Putamen (tissue), 1 donor: ENCODE measurements at regions not wholly inside any gene's neighbourhood (a gene's known extent, or its start where the extent isn't known, plus 50 kb on each side); places are given as distances from the start of the nearest gene placed in this dataset.
"Not testable (repeated sequence)": the region's sequence is repeated elsewhere in the genome, so short reads cannot be mapped to it uniquely, and the experiment has no call there.

Experiments
- DNase-seq: peaks from one replicate; pipeline ENCODE4 v3.0.0-alpha.2; 2016; ENCODE audit warnings: low spot score

DNA sequence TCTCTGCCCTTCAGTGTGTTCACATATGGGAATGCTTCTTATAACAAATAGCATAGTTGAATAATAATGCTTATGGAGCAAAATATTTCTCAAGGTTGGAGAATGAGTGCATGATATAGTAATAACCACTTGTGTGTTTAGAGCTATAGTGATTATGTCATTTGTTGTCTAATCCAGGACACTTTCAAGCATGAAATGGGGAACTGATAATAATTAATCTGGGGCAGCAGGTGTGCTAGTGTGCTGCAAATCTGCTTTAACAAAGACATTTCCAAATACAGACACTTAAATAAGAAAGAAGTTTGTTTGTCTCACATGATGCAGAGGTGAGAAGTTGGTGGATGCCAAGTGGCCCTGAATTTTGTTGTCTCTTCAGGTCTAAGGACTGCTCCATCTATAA is 579.3 kb upstream of the GRM7 start:
- no peak for DNase-seq

DNA sequence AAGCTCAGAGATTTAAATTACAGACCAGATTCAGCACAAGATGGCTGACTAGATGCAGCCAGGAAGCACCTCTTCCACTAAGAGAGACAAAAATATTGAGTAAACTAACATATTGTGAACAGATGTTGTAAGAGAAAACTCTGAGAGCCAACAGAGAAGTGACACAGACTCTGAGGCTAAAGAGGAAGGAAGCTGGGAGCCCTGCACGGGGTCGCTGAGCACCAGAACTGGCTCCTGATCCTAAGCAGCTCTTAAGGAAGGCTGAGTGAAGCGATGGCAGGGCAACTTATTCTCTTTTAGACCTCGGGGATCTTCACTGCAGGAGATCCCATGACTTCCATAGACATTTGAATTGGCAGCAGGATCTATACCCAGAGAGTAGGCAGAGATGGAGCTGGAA is 578.0 kb upstream of the GRM7 start:
- DNase-seq: no peak

DNA sequence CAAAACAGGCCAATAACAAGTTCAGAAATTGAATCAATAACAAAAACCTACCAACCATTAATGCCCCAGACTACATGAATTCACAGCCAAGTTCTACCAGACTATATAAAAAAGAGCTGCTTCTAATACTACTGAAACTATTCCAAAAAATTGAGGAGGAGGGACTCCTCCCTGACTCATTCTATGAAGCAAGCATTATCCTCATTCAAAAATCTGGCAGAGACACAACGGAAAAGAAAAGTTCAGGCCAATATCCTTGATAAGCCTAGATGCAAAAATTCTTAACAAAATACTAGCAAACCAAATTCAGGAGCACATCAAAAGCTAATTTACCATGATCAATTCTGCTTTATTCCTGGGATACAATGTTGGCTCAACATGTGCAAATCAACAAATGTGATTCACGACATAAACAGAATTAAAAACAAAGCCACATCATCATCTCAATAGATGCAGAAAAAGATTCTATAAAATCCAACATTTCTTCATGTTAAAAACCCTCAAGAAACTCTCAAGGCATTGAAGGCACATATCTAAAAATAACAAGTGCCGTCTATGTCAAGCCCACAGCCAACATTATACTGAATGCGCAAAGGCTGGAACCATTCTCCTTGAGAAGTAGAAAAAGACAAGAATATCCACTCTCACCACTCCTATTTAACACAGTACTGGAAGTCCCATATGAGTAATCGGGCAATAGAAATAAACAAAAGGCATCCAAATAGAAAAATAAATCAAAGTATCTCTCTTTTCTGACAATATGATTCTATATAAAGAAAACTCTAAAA is 573.6 kb upstream of the GRM7 start:
- DNase-seq: no peak

DNA sequence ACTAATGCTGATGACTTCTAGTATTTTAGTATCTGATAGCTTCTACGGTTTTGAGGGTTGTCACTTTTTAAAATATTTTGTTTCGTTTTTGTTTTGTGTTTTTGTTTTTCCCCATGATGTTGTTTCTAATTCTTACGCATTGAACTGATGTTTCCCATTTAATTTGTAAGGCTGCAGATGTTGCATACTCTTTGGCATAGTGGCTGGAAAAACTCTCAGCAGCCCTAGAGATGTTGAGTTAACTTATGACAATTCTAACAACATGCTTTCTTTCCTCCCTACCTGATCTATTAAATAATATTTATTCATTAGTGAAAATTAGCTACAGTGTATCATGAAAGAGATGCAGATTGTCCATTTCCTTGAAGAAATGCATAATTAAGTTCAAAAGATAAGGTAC is 559.3 kb upstream of the GRM7 start:
- no peak for DNase-seq

DNA sequence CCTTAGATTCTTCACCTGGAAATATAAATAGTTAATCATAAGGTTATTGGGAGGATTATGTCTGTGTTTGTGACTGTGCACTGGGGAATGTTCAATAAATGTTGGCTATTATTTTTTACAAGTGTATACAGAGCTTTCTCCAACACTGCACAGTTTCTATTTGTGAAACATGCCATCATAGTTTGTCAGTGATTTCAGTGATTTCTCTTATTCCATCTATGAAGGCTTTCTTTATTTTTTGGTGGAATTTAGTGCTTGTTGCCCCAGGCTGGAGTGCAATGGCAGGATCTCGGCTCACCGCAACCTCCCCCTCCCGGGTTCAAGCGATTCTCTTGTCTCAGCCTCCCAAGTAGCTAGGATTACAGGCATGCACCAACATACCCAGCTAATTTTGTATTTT is 545.0 kb upstream of the GRM7 start:
- no peak for DNase-seq

DNA sequence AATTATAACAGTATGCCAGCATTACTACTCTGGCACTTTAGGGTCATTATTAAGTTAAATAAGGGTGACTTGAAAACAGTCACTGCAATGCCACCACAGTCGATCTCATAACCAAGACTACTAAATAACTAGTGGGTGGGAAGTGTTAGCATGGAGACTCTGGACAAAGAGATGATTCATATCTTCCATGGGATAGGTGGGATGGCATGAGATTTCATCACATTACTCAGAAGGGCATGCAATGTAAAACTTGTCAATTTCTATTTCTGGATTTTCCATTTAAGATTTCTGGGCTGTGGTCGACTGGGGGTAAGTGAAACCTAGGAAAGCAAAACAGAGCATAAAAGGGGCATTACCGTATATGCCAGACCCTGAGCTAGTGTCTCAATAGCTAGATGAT is 538.9 kb upstream of the GRM7 start:
- DNase-seq: no peak

DNA sequence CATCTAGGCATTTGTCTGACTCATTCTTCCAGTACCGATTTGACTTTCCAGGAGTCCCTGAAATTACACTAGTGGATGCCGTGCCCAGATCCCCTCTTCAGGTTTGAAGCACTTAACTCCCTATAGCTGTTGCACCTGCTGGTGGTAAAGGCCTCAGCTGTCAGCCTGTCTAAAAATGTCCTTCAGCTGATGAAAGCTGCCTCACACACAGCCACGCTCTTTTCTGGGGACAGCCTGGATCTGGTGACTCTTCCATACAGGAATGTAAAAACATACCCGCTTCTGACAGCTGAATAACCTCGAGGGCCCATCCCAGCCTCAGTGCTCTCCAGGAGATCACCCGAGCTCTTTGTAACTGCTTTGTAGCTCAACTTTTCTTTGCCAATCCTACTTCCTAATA is 534.1 kb upstream of the GRM7 start:
- DNase-seq: no peak

DNA sequence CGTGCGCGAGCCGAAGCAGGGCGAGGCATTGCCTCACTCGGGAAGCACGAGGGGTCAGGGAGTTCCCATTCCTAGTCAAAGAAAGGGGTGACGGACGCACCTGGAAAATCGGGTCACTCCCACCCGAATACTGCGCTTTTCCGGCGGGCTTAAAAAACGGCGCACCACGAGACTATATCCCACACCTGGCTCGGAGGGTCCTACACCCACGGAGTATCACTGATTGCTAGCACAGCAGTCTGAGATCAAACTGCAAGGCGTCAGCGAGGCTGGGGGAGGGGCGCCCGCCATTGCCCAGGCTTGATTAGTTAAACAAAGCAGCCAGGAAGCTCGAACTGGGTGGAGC is 520.0 kb upstream of the GRM7 start:
- DNase-seq: not testable (repeated sequence)

DNA sequence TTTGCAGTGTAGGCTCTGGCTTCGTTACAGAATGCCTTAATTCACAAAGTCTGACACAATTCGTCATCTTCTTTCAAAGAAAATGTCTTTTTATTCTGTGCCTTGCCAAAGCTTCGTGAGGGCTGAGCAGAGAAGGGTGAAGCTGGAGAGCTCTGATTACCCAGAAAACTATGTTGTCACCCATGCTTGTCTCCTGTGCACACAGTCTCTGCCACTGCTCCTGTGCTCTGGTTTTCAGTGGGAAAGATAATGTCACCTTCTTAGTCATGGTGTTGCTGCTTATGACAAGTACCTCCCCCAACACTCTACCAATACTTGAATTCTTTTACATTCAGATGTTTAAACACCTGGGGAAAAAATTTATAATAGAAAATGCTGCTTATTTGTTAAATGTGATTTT is 509.2 kb upstream of the GRM7 start:
- no peak for DNase-seq

DNA sequence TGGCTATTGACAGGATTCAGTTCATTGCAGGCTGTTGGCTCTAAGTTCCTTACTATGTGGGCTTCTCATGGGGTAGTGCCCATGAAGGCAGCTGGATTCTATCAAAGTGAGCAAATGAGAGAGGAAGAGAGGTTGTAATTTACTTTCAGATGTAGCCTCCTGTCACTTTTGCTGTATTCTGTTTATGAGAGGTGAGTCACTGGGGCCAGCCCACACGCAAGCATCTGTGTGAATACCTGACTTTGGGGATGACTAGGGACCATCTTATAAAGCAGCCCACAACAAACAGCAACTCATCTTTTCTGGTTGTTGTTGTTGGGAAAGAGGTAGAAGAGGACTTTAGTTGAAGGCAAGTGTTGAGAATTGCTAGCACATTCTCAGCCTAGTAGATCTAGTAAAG is 506.3 kb upstream of the GRM7 start:
- DNase-seq: no peak

DNA sequence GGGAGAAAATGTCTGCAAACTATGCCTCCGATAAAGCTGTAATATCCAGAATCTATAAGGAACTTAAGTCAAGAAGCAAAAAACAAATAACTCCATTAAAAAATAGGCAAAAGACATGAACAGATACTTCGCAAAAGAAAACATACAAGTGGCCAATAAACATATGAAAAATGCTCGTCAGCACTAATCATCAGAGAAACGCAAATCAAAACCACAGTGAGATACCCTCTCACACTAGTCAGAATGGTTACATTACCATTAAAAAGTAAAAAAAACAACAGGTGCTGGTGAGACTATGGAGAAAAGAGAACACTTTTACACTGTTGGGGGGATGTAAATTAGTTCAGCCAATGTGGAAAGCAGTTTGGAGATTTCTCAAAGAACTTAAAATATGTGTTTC is 498.5 kb upstream of the GRM7 start:
- no peak for DNase-seq

DNA sequence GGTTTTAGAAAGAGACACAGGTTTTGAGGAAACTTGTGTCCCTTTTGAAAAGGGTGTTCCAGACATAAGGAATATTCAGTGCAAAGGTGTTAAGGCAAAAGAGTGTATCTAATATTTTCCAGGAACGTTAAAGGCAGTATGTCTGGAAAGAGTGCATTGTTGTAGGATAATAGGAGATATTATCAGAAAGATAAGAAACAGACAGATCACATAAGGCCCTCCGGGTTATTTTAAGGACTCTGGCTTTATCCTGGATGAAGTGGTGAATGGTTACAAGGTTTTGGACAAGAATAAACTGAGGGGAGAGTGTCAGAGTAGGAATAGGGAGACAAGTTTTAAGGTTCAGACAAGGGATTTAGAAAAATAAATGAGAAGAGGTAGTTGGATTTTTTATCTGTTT is 493.7 kb upstream of the GRM7 start:
- no peak for DNase-seq

DNA sequence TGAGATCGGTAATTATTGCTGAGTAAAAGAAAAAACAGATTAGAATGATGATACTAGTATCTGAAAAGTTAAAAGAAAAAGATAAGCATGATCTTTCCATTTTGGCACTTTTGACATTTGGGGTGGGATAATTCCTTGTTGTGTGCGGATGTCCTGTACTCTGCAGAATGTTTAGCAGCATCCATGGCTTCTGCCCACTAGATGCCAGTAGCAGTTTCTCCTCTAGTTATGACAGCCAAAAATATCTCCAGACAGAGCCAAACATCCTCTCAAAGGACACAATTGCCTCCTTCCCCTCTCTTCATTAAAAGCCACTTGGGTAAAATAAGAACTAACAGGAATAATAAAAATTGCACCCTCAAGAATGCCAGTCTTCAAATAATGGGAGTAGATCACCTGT is 468.8 kb upstream of the GRM7 start:
- no peak for DNase-seq

DNA sequence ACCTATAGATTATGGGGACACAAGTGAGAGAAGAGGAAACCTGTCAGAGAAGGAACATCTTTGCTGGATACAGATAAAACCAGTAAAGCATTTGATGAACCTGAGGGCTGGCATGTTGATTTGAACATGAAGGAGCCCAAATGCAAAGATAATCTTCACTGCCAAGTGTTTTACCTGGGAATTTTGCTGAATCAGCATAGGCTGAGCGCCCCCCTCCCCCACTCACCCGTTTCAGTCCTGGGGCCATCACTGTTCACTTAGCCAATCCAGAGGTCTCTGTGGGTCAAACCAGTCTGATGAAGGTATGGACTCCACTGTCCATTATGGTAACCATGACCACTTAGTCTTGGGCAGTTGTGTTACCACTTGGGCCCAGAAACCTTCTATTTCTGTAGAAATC is 466.0 kb upstream of the GRM7 start:
- DNase-seq: no peak

DNA sequence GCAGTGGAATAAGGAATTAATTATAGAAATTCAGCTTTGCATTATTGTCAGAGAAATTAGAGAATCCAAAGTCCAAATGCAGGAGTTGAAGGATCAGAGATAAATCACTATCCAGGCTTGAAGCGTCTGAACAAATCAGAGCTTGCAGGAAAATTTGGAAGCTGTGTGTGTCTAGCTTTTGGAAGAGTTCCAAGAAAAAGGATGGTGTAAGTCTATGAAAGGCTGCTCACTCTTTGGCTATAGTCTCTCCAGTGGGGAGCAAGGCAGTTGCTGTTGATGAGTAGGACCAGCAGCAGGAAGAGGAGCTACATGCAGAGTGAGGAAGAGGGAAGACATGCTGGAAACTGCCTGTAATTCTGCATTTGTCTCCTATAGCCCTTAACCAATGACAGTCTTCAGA is 464.3 kb upstream of the GRM7 start:
- no peak for DNase-seq

DNA sequence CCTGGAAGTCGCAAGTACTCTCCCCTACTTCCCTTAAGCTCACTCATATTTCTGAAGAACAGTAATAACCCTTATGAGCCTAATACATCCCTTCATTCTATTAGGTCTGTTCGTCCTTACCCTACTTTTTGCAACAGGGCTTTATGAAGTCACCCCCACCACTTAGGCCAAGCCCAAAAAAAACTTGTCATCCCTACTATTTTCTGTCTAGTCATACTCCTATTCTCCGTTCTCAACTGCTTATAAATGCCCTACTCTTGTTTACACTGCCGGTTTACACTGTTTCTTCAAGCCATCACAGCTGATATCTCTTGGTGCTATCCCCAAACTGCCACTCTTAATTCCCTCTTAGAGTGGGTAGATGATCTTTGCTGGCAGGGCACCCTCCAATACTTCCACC is 458.2 kb upstream of the GRM7 start:
- DNase-seq: not testable (repeated sequence)

DNA sequence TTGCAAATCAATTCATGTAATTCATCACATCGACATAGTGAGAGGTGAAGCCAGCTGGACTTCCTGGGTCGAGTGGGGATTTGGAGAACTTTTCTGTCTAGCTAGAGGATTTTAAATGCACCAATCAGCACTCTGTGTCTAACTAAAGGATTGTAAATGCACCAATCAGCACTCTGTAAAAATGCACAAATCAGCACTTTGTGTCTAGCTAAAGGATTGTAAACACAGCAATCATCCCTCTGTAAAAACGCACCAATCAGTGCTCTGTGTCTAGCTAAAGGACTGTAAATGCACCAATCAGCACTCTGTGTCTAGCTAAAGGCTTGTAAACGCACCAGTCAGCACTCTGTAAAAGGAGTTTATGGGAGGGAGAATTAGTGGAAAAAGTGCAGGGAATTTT is 454.0 kb upstream of the GRM7 start:
- DNase-seq: not testable (repeated sequence)

DNA sequence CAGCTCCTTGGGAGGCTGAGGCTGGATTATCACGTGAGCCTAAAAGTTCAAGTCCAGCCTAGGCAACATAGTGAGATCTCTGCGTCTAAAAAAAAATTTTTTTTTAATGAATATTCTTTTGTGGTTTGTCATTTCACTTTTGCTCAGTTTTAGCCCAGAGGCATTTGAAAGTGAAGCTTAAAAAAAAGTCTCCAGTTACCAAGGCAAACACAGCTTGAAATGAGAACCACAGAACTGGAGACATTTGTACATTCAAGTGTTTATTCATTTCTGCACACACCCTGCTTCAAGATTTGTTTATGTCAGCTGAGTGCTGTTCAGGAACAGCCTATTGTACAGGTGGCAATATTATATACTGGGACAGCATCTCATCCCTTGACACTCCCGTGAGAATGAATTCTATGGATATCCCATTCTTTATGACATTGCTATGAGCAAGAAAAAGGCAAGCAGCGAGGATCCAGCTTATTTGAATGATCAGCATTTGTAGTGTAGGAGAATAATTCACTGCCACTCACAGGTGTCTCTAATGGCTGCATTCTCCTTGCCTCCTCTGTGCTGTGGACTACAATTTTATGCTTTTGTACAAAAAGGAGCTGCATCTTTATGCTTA is 444.8 kb upstream of the GRM7 start:
- DNase-seq: no peak

DNA sequence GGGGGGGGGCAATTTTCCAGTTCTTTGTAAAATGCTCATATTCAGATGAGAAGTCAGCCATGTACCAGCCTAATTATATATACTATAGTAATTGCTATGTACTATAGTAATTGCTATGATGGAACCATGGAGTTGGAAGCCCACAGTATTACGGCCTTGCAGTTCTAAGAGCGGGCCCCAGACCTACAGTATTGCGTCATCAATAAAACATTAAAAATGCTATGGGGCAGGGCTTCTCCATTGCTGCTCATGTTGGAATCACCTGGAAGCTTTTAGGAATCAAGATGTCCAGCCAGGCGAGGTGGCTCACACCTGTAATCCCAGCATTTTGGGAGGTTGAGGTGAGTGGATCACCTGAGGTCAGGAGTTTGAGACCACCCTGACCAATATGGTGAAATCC is 443.7 kb upstream of the GRM7 start:
- DNase-seq: no peak

DNA sequence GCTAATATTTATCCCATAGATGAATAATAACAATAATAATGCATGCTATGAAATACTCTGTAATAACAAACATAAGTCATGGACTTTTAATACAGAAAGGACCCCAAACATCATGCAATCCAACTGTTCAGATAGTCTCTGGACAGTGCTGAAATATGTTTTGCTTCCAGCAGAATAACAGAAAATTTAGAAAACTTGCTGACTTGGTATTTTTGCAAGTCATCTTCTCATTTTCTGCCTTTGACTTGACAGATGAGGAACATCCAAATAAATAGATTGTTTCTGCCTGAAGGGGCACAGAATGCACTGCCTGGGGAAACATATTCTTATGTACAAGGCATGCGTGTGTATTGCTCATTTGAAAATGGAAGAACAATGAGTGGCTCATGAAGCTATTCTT is 442.4 kb upstream of the GRM7 start:
- DNase-seq: no peak

DNA sequence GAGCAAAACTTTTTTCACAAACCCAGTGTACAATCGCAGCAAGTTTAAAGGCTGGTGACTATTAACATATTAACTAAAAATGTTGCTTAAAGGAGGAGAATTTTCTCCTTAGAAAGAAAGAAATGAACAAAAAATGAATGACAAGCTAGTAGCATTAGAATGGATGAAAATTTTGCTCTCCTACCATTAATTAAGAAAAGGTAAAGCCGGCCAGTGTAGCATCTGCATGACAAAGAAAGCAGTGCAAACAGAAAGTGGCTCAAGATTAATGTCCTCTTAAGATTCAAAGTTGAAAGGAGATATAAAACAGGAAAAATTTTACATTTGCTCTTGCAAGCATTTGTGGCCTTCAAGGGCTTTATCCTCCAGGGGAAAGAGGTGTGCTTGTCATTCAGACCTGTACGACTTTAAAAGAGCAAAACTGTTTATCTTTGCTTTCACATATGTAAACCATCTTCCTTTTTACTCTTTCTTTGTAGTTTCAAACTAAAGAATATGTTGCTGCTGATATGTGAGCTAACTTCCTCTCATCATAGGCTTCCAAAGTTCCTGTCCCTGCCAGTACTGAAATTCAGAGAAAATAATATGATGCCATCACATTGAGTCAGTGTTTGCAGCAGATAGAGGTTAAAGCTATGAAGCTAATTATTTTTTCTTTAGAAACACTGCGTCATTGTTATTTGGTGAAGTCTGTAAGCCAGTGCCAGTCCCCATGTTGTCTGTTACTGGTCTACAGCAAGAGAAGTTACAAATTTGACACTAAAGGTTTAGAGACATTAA is 439.1 kb upstream of the GRM7 start:
- no peak for DNase-seq

DNA sequence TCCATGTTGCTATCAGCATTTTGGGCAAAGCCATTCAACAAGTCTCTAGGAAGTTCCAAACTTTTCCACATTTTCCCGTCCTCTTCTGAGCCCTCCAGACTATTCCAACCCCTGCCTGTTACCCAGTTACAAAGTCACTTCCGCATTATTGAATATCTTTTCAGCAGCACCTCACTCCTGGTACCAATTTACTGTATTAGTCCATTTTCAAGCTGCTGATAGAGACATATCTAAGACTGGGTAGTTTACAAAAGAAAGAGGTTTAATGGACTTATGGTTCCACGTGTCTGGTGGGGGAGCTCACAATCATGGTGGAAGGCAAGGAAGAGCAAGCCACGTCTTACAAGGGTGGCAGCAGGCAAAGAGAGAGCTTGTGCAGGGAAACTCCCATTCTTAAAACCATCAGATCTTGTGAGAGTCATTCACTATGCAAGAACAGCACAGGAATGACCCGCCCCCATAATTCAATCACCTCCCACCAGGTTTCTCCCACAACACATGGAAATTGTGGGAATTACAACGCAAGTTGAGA is 435.6 kb upstream of the GRM7 start:
- DNase-seq: no peak

DNA sequence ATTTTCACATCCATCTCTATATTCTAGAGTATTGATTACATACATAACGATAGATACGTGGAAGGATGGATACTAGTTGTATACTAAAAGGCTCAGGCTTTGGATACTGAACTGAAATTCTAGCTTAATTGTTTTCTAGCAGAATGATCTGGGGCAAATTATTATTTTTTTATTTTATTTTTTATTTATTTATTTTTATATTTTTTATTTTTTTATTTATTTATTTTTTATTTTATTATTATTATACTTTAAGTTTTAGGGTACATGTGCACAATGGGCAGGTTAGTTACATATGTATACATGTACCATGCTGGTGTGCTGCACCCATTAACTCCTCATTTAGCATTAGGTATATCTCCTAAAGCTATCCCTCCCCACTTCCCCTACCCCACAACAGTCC is 432.6 kb upstream of the GRM7 start:
- not testable (repeated sequence) for DNase-seq
